K562 (cell line): ENCODE measurements at regions not wholly inside any gene's neighbourhood (a gene's known extent, or its start where the extent isn't known, plus 50 kb on each side); places are given as distances from the start of the nearest gene placed in this dataset.

Experiments
- ATAC-seq: fragments of 200-7000 bp; cut with Tn5 transposase; 3 replicates; pipeline ENCODE4 v1.9.1; 2020; ENCODE audit warnings: moderate library complexity
- BruUV-seq: library from RNA; stranded (reverse); fragments of 400-500 nt; replicated peaks from 2 replicates; lab custom pipeline; 2021; lab: Mats Ljungman, UMichigan
- CTCF ChIA-PET: fragments of 300-600 bp; formaldehyde crosslinking; extraction: SDS; loops from one replicate; lab custom pipeline; 2021; ENCODE audit warnings: low intra/inter-chr PET ratio; lab: Yijun Ruan, JAX
- POLR2A ChIA-PET: fragments of 300-600, 350-650 bp; sonication (Branson Sonifier 250); formaldehyde crosslinking; extraction: SDS; loops from one replicate; lab custom pipeline; 2021; ENCODE audit warnings: antibody characterized with exemption, inconsistent platforms; lab: Yijun Ruan, JAX
- DNase-seq, 4 experiments: peaks; one replicate each; pipeline versions ENCODE4 v3.0.0 to v3.0.0-alpha.2; 2011 to 2018; ENCODE audit warnings: low spot score in 3 of 4, mixed read lengths in 3 of 4; ENCODE audit errors: extremely low read depth in 1 of 4
- FAIRE-seq: peaks from 2 replicates; lab custom pipeline; 2011; peaks lifted over from hg19 to GRCh38; lab: Jason Lieb, UNC
- H2AFZ ChIP-seq: 2 replicates; pipeline ENCODE4 v1.6.0; 2011; ENCODE audit warnings: low read depth, low read length, control low read depth, inconsistent platforms
- H3K27ac ChIP-seq: fragments of 200-600 bp; 3 replicates; pipeline ENCODE4 v1.8.0; 2011; ENCODE audit warnings: low read depth, mild to moderate bottlenecking, control low read depth, inconsistent platforms, low read length, moderate library complexity, mixed read lengths; ENCODE audit errors: extremely low read depth
- H3K27me3 ChIP-seq, 2 experiments: fragments of 300-600 bp in 1 of 2; 2 replicates in 1 of 2; 3 replicates in 1 of 2; pipeline versions ENCODE4 v1.6.0 to v1.8.0; 2011; ENCODE audit warnings: inconsistent platforms in 2 of 2, low read length in 2 of 2, mild to moderate bottlenecking in 1 of 2, mixed read lengths in 1 of 2, moderate library complexity in 1 of 2; ENCODE audit not compliant: control insufficient read depth in 2 of 2, insufficient read depth in 2 of 2
- H3K36me3 ChIP-seq: fragments of 300-600 bp; 3 replicates; pipeline ENCODE4 v1.8.0; 2011; ENCODE audit warnings: mild to moderate bottlenecking, low read length, inconsistent platforms; ENCODE audit not compliant: control insufficient read depth, insufficient read depth
- H3K4me1 ChIP-seq, 2 experiments: fragments of 200-600 bp in 1 of 2; replicated peaks in 1 of 2; 2 replicates in 1 of 2; 3 replicates in 1 of 2; pipeline versions ENCODE4 v1.5.1 to v1.8.0; 2011; ENCODE audit warnings: inconsistent platforms in 2 of 2, low read length in 2 of 2, mild to moderate bottlenecking in 1 of 2, mixed read lengths in 1 of 2, moderate library complexity in 1 of 2; ENCODE audit not compliant: control insufficient read depth in 2 of 2, insufficient read depth in 2 of 2
- H3K4me2 ChIP-seq: 2 replicates; pipeline ENCODE4 v1.6.1; 2011; ENCODE audit warnings: low read length, control low read depth, inconsistent platforms, mixed read lengths; ENCODE audit not compliant: insufficient read depth
- H3K4me3 ChIP-seq: fragments of 200-600 bp; sonication (generic), shearing (Covaris generic); 2 replicates; pipeline ENCODE4 v1.5.1; 2016; ENCODE audit warnings: control low read depth, inconsistent platforms
- H3K79me2 ChIP-seq: fragments of 200-600 bp; 3 replicates; pipeline ENCODE4 v1.8.0; 2011; ENCODE audit warnings: low read length, inconsistent platforms; ENCODE audit not compliant: control insufficient read depth, insufficient read depth
- H3K9ac ChIP-seq, 2 experiments: 2 replicates each; pipeline versions ENCODE4 v1.6.0 to v1.6.1; 2011; ENCODE audit warnings: low read depth in 2 of 2, low read length in 2 of 2, control low read depth in 1 of 2, inconsistent platforms in 1 of 2, mild to moderate bottlenecking in 1 of 2, mixed read lengths in 1 of 2; ENCODE audit not compliant: insufficient read depth in 1 of 2
- H3K9me1 ChIP-seq: one replicate; pipeline ENCODE4 v1.6.0; 2011; ENCODE audit warnings: inconsistent platforms, mild to moderate bottlenecking, low read length, moderate library complexity; ENCODE audit not compliant: control insufficient read depth, insufficient read depth
- H3K9me3 ChIP-seq: replicated peaks from 2 replicates; pipeline ENCODE4 v1.5.1; 2011; ENCODE audit warnings: low read depth, low read length, inconsistent platforms; ENCODE audit not compliant: control insufficient read depth, insufficient read depth
- H4K20me1 ChIP-seq: replicated peaks from 2 replicates; pipeline ENCODE4 v1.6.1; 2011; ENCODE audit warnings: low read length, inconsistent platforms, mixed read lengths; ENCODE audit not compliant: control insufficient read depth, insufficient read depth
- ZNF431 ChIP-seq: sonication (generic); formaldehyde crosslinking; IDR thresholded peaks from 2 replicates; pipeline ENCODE4 v1.8.0; 2022; ENCODE audit warnings: mild to moderate bottlenecking, missing genetic modification reagents
- WGBS: fragments of 100-300 bp; shearing (Covaris generic); methylation state at CpG from one replicate; pipeline ENCODE4 v1.1.6; 2016; ENCODE audit warnings: low coverage, mixed read lengths; ENCODE audit not compliant: insufficient coverage; ENCODE audit errors: missing lambda C conversion rate; 5-methylcytosine and 5-hydroxymethylcytosine counted together
- in situ Hi-C: fragments of 300-500 bp; cut with MboI; formaldehyde crosslinking; loops from 4 replicates; pipeline ENCODE4 v1.15.0; 2018; ENCODE audit warnings: inconsistent platforms, mixed read lengths
- intact Hi-C: fragments of 100-400 bp; cut with micrococcal nuclease; formaldehyde crosslinking; loops from 2 replicates; pipeline ENCODE4 v1.14.2; 2022
- TF ChIP-seq, protein P1 (sequence below), 2 experiments: fragments of 150-350 bp in 1 of 2; IDR thresholded peaks; 2 replicates each; pipeline ENCODE4 v1.6.1; 2012 to 2016; ENCODE audit warnings: low read depth in 2 of 2, low read length in 2 of 2, mild to moderate bottlenecking in 1 of 2, moderate library complexity in 1 of 2

DNA sequence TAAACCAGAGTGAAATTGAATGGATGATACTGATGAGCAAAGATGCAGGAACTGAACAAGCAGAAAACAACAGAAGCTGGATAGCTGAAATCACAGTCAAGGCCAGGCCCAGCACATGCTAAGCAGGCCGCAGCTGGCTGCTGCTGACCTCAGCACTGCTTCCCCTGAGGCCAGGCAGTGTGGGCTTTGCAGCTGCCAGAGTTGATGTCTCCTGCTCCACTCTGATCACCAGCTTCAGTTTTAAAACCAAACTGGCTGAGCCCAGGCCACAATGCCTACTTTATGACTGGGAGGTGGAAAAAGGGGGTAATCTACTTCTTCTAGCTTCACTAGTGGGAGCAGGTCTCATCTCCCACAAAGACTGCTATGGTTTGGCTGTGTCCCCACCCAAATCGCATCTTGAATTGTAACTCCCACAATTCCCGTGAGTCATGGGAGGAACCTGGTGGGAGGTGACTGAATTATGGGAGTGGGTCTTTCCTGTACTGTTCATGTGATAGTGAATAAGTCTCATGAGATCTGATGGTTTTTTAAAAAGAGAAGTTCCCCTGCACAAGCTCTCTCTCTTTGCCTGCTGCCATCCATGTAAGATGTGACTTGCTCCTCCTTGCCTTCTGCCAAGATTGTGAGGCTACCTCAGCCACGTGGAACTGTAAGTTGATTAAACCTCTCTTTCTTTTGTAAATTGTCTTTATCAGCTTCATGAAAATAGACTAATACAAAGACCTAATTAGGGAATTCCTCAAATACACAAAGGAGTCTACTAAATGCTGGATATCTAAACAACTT, 136.4 kb upstream of the ITGB1 start:
- no peaks in the 10 kb centered on the region for H3K27me3 ChIP-seq
- no TSS peak for BruUV-seq
- in situ Hi-C loops (no loop called here), intact Hi-C loops (no loop called here)
- POLR2A ChIA-PET, result no interaction called here
- H3K36me3 ChIP-seq, result no peaks in the 10 kb centered on the region
- CTCF ChIA-PET, result no interaction called here
- H4K20me1 ChIP-seq, result no peaks in the 10 kb centered on the region
- TF ChIP-seq ZNF431 (CRISPR knock-in tag), result peak; percentile 86
- TF ChIP-seq, protein P1, sequence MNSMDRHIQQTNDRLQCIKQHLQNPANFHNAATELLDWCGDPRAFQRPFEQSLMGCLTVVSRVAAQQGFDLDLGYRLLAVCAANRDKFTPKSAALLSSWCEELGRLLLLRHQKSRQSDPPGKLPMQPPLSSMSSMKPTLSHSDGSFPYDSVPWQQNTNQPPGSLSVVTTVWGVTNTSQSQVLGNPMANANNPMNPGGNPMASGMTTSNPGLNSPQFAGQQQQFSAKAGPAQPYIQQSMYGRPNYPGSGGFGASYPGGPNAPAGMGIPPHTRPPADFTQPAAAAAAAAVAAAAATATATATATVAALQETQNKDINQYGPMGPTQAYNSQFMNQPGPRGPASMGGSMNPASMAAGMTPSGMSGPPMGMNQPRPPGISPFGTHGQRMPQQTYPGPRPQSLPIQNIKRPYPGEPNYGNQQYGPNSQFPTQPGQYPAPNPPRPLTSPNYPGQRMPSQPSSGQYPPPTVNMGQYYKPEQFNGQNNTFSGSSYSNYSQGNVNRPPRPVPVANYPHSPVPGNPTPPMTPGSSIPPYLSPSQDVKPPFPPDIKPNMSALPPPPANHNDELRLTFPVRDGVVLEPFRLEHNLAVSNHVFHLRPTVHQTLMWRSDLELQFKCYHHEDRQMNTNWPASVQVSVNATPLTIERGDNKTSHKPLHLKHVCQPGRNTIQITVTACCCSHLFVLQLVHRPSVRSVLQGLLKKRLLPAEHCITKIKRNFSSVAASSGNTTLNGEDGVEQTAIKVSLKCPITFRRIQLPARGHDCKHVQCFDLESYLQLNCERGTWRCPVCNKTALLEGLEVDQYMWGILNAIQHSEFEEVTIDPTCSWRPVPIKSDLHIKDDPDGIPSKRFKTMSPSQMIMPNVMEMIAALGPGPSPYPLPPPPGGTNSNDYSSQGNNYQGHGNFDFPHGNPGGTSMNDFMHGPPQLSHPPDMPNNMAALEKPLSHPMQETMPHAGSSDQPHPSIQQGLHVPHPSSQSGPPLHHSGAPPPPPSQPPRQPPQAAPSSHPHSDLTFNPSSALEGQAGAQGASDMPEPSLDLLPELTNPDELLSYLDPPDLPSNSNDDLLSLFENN (IDR thresholded peaks at IDR 0.05; ENCODE audit: low read depth in 2 of 2, low read length in 2 of 2), result no peak
- no peaks in the 10 kb centered on the region for H3K9me3 ChIP-seq
- H3K4me3 ChIP-seq, result no peak overlapping the region
- no peak overlapping the region for H3K9ac ChIP-seq
- H3K4me2 ChIP-seq, result no peak overlapping the region
- no peak for DNase-seq
- no peak for ATAC-seq
- H3K4me1 ChIP-seq, result no peaks in the 10 kb centered on the region
- H3K9me1 ChIP-seq, result no peaks in the 10 kb centered on the region
- WGBS, result 2% methylated on average over 4 of the region's 4 CpGs
- H3K27ac ChIP-seq, result no peak overlapping the region
- H3K79me2 ChIP-seq, result no peaks in the 10 kb centered on the region
- FAIRE-seq, result no peak
- H2AFZ ChIP-seq, result no peak overlapping the region
